Non-pigmented ciliary epithelial cell (primary cell): ENCODE measurements at regions not wholly inside any gene's neighbourhood (a gene's known extent, or its start where the extent isn't known, plus 50 kb on each side); places are given as distances from the start of the nearest gene placed in this dataset.

Experiments
- DNase-seq: peaks from one replicate; pipeline ENCODE4 v3.0.0-alpha.2; 2010; ENCODE audit warnings: low read depth

- DNase-seq, result no peak
These were observed 102.2 kb upstream of the IL6 start for GRCh38 chr7:22624781-22625180.

DNA sequence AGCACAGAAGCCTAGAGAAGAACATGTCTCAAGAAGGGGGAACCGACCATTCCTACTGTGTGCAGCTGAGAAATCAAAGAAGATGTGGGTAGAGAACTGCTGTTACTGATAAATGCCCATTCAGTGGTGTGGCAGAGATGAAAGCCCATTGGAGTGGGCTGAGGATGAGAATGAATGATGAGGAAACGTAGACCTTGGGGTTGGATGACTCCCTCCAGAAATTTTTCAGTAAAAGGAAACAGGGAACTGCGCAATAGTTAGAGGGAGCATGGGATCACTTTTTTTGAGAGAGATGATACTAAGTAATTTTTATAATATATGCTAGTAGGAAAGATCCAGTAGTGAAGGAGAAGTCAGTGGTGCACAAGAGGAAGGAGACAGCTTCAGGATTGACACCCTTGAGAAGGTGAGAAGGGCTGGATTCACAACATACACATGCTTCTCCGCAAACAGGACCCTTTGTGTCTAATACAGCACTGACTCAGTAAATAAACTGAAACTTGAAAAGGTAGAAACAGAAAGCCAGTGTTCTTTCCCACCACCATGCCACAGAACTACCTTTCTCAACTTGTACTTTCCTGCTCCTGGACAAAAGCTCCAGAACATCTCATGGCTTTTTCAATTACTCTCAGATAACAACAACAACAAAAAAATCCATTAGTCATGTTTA, 104.7 kb upstream of the IL6 start:
- DNase-seq, result no peak

- DNase-seq, result no peak
These were observed 108.5 kb upstream of the IL6 start for GRCh38 chr7:22618528-22618927.

- DNase-seq, result no peak
These were observed 109.8 kb upstream of the IL6 start for GRCh38 chr7:22617166-22617565.

- no peak for DNase-seq
These were observed 113.5 kb upstream of the IL6 start for GRCh38 chr7:22613496-22613895.

DNA sequence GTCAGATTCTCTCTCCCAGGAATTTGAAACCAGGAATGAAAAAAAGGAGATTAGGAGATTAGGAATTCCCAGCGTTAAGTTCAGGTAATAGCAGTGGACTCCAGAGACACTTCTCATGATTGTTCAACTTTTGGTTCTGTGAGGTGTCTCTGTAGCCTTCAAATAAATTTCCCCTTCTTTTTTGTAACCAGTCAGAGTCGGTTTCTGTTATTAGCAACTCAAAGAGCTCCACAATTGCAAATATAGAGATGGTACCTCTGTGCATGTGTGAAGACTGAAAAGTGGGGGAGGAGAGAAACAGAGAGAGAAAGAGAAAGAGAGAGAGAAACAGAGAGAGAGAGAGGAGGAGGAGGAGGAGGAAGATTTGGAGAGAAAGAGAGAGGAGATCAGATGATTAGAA, 112.8 kb upstream of the STEAP1B start:
- no peak for DNase-seq

GRCh38 chr7:22611758-22612079, 111.7 kb upstream of the STEAP1B start:
- no peak for DNase-seq

GRCh38 chr7:22610951-22611757, 111.2 kb upstream of the STEAP1B start:
- DNase-seq, result no peak

- no peak for DNase-seq
These were observed 110.3 kb upstream of the STEAP1B start for GRCh38 chr7:22610263-22610662.

DNA sequence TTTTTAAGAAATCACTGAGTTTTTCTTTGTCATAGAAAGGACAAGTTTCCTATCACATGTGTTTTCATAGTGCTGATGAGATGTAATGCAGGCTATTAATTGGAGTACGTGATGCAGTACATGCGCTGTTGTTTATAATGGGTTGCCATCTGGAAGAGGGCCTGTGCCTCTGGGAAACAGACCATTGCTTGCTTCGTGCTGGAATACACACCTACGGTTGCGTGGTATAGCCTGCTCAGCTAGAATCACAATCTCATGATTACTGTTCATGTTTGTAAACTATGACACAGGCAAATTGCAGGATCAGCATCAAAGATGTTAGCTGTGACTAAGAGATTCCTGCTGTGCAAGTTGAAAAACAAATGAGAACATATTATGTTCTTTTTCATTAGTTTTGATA, 107.2 kb upstream of the STEAP1B start:
- no peak for DNase-seq

DNA sequence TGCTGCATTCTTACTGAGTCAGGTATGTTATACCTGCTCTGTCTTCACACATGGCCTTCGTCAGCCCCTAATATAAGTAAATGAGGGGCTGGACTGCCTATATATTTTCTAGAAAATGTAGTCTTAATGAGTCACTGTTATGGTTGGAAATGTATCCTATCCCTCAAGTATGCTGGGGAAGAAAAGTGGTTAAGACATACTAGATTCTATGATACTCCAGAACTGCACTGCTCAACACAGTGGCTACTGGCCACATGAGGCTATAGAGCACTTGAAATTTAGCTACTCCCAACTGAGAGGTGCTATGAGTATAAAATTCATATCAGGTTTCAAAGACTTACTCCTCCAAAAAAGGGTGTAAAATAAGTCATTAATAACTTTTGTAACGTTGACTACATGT, 104.3 kb upstream of the STEAP1B start:
- DNase-seq, result no peak

GRCh38 chr7:22601812-22602565, 102.0 kb upstream of the STEAP1B start:
- DNase-seq, result no peak

DNA sequence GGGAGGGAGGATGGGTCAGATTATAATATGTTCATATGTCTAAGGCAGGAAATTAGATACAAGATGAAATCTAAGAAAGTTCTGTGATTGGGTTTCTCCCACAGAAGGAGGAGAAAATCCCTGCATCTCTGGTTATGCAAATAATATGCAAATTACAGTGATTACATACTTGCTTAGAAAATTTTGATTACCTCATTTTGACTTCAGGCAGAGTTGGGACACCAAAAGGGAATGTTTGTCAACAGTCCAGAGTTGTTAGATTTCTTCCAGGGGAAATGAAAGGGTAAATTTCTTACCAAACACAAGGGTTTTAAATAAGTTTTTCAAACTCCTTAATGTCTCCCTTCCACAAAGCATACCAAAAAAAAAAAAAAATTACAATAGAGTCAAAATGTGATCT, 101.4 kb upstream of the STEAP1B start:
- DNase-seq, result no peak

GRCh38 chr7:22601003-22601402, 101.0 kb upstream of the STEAP1B start:
- no peak for DNase-seq

DNA sequence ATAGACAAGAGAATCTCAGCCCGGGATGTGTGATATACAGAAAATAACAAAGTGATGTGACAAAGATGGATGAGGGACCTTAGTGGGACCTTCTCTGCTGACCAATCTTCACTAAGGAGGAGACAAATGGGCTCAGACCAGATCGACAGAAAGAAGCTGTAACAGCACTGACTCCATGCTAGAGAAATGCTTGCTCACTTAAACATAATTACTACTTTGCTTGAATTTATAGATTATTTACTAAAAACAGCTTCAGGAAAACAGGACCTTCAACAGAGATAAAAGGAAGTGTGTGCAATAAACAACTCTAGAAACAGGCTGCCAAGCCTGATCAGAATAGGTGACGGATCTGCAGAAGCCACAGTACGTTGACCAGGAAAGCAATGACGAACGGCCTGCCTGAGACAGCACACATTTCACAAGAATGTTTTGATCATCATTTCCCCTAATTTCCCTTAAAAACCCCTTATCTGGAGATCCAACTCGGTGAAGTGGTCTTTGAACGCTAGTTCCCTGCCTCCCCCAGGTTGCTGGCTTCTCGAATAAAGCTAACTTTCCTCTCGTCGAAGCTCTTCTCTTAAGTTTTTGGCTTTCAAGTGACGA, 98.4 kb upstream of the STEAP1B start:
- DNase-seq, result no peak

DNA sequence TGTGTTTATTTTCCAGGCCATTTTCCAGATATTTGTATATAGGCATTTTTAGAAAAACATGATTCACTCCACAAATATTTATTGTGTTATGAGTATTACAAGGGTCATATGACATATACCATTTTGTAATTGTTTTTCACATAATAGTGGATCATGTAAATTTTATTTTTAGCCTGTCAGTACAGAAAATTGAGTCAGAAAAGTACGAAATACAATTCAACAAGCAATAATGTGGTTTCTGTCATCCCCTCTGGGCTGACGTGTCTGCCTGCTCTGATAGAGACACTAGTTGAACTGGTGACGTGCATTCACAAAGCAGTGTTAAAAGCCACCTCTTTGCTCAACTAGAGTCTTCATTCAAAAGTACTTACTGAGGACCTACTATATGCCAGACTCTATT, 97.9 kb upstream of the STEAP1B start:
- DNase-seq, result no peak

- no peak for DNase-seq
These were observed 96.9 kb upstream of the STEAP1B start for GRCh38 chr7:22596763-22597400.

GRCh38 chr7:22594020-22594419, 94.0 kb upstream of the STEAP1B start:
- no peak for DNase-seq

GRCh38 chr7:22591271-22591670, 91.3 kb upstream of the STEAP1B start:
- DNase-seq, result no peak

GRCh38 chr7:22589641-22590201, 89.7 kb upstream of the STEAP1B start:
- DNase-seq, result no peak

GRCh38 chr7:22588351-22588750, 88.4 kb upstream of the STEAP1B start:
- no peak for DNase-seq

GRCh38 chr7:22587322-22587721, 87.3 kb upstream of the STEAP1B start:
- no peak for DNase-seq
